HG03457 (cell line): ENCODE measurements at regions not wholly inside any gene's neighbourhood (a gene's known extent, or its start where the extent isn't known, plus 50 kb on each side); places are given as distances from the start of the nearest gene placed in this dataset.

Experiments
- ATAC-seq: cut with Tn5 transposase; IDR thresholded peaks from one replicate; pipeline ENCODE4 v1.9.1; 2021; ENCODE audit warnings: moderate number of reproducible peaks; ENCODE audit not compliant: unreplicated experiment

DNA sequence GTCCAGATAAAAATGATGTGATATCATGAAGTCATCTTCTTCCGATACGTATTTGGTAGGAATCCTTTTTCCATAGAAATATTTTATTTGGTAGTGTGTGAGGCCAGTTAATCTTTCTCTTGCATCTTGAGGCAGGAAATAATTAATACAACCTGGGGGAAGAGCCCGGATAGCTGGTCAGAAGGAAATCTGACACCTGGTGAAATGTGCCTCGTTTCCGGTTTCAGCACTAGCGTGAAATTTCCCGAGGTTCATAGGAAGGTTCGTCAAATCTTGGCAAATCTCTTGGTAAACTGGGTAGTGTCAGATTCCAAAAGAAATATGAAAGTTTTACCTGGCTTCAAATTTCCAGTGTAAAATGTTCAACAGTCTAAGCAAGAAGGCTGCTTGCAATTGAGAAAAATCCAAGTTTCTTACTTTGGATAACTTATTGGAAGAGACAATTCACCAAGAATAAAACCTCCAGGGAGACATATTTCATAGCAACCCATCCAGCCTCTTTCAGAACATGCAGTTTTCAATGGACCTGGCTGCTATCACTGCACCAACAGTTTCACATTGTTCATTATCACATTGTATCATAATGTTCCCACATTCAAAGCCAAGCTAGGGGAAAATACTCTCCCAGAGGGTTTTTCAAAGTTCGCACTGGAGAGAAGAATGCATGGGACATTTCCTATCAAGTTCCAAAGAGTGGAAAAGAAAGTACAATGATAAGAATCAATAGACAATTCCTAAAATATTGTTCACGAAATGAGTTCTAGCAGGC lies 454.5 kb upstream of the CITED2 start:
- ATAC-seq = no peak

DNA sequence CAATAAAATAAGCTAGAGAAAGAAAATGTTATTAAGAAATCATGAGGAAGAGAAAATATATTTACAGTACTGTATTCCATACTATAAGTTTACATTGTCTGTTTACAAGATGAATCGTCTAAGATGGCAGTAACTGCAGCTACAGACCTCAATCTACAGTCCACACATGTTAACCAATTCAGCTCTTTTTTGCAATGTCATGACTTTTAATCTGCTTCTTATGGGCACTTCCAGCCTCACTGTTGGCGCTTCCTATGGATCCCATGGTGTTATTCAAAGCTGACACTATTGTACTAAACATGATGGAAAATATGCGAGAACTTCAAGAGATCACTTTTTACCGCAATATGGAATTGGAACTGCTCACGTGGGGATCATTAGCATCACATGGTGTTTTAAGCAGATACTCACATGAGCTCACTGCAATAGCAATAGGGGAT lies 451.5 kb upstream of the CITED2 start:
- no peak for ATAC-seq

DNA sequence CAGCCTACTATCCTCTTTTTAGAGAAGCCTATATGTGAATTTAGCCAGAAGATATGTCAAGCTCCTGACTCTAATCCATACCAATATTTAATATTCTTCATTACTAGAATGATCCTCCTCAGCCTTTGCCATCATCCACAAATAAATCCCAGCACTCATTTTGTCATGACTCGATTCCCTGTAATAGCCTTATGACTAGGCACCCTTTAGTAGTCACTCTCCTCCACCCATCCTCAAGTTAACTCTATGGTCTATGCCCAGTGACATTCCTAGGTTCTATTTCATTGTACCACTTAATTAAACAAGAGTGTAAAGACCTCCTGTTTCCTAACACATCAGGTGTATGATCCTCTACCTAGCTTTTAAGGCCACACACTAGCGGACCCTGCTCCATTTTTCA lies 450.4 kb upstream of the CITED2 start:
- no peak for ATAC-seq

DNA sequence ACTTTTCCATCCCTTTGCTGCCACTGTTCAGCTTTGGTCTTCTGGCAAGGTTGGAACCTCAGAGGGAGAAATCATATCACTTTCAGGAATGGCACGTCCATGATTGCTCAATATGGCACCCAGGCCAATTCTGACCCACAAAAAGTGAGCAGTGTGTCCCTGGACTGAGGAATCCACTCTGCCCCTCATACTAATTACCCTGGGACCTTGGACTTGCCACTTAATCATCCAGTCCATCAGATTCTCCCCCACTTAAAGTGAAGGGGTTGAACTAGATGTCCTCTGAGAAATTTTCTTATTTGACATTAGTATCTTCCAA lies 449.3 kb upstream of the CITED2 start:
- no peak for ATAC-seq

DNA sequence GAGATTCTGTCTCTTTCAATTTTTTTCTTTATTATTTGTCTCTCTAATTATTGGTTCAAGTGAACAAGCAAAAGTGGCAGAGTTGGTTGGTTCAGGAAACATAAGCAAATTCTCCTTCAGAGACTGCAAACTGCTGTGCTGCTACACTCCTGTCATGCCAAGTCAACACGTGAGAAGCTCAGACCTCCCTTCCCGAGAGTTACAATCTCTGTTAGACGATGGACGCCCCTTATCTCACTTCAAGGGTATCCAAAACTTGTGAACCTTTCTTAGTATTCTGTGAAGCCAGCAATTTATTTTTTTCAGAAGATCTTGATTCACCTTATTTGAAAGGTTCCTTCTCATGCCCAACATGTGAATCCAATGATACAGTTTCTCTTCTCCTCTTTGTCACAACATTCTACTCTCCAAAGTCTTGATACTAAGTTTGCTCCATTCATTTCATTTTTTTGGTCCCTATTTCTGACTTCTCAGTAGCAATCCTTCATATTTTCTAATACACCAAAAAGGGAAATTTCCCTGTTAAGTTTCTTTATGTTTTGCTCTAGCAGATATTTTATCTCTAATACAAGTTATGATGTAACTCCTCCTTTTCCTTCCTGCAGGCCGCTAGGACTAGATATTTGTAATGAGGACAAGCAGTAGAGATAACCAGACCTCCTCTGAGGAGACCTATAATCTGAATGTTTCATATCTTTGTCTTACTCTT lies 448.8 kb upstream of the CITED2 start:
- ATAC-seq = no peak

DNA sequence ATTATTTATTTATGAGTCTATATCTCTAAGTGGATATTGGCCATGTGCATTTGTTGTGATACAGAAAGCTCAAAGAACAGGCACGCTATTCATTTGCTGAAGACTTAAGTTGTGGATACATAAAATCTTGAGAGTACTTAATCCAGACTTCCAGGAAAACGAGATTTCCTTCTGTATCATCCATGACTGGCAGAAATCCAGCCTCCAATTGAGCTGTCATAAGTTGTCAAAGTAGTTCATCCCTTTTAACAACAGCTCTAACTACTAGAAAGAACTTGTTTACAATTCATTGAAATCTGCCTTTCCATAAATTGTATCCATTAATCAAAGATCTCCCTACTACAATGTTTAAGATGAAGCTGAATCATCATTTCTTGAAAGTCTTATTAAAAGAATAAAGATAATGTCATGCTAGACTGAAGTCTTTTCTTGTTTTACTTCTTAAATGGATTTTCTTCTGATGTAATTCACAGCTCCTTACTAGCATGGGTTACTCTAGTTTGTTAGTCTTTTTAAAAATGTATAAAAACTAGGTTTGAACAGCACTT lies 447.3 kb upstream of the CITED2 start:
- no peak for ATAC-seq

DNA sequence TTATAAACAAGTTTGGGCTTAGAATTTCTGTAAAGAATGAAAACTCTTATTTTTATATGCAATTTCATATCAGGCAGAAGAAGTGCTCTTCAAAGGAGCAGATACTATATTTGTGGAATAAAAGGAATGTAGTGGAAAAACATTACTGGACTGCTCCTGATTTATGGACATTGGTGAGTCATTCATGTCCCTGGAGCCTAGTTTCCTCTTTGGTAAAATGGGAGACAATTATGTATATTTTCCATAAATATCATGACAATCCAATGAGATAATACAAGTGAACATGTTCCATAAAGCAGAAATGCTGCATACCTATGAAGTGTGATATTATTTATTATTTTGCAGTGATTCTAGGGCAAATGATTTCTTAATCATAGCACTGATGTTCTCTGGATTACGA lies 445.8 kb upstream of the CITED2 start:
- no peak for ATAC-seq

DNA sequence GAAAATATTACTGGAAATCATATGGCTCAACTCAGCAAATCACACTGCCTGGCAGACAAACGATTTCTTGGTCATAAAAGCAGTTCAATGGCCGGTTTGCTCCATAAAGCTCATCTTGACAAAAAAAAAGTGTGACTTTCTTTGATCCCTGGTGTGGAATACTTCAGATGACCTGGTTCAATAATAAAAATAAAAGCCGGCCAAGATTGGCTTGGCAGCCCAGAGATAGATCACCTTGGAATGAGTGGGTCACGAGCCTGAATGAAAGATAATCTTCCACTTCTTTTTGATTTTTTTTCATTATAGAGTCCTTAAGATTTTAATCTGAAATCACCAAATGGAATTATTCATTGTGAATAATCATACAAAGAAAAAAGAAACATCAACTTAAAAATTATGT lies 445.3 kb upstream of the CITED2 start:
- ATAC-seq = no peak

DNA sequence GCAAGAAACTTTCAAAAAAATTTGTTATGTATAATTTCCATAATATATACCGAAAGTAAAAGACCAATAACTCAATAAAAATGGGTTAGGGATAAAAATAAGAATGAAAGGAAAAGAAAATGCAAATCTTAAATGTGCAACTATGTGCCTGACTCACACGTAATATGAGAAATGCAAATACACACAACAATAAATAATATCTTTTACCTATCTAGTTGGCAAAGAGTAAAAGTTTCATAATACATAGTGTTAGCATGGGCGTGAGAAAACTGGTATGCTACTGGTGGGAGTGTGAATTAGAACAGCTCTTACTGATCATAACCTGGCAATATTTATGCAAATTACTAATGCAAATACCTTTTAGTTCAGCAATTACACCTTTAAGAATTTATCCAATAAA lies 438.5 kb upstream of the CITED2 start:
- ATAC-seq = no peak

DNA sequence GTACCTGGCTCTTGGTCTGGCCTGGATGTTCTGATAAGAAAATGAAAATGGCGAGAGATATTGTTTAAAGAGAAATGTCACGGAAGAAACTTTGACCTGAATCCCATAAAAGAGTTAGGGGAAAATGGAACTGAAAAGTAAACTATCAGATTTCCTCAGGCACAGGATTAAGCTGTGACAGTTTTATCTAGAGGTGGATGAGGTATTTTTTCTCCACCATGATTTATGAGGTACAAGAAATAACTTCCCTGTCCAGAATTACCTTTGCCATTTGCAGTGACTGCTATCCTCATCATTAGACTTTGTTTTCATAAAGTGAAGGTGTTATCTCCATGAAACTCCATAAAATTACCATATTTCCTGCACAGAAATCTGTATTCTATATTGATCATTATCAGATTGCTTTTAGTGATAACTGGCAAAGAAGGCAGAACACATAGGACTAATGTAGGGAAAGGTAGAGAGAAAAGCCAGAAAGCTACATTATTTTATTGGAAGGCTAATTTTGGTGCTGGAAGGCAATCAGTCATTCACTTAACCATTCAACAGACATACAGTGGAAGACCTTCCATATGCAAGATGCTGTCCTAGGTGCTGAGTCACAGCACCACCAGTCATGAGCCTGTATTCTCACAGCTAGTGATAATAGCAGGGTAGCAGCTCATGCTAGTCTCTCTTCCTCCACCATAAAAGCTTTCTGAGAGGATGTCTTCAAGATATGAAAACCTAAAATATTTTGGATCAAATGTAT lies 427.3 kb upstream of the CITED2 start:
- no peak for ATAC-seq

DNA sequence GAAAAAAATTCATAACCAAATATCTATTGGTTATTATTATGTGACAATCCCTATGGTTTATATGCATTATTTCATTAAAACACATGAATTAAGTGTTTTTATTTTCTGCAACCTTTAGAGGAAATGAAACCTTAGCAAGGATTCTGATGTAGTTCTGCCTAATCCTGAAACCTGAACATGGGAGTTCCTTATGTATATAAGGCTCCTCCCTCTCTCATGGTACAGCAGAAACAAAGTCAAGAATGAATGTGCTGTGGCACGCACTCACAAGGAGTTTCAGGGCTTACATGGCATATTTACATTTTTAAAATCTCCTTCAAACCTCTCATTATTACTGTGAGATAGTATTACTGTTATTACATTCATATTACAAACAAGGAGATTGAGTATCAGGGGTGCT lies 426.4 kb upstream of the CITED2 start:
- ATAC-seq = peak; percentile 54

DNA sequence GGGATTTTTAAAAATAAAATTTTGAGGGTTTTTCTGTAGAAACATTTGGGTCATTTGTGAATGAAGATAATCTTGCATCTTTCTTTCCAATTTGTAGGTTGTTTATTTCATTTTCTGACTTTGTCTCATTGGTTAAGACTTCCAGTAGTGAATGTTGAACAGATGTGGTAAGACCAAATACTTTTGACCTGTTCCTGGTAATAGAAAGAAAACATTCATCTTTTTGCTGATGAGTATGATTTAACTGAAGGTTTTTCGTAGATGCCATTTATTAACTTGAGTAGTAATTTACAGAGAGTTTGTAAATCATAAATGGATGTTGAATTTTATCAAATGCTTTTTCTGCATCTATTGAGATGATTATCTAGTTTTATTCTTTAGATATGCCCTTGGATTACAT lies 416.1 kb upstream of the CITED2 start:
- ATAC-seq = no peak

DNA sequence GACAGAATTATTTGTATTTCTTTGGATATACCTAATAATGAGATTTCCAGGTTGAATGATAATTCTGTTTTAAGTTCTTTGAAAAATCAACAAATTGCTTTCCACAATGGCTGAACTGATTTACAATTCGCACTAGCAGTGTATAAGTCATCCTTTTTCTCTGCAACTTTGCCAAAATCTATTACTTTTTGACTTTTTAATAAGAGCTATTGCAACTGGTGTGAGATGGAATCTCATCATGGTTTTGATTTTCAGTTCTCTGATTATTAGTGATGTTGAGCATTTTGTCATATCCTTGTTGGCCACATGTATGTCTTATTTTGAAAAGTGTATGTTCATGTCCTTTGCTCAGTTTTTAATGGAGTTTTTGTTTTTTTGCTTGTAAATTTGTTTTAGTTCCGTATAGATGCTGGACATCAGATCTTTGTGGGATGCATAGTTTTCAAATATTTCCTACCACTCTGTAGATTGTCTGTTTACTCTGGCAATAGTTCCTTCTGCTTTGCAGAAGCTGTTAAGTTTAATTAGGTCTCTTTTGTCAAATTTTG lies 409.8 kb upstream of the CITED2 start:
- ATAC-seq = no peak

DNA sequence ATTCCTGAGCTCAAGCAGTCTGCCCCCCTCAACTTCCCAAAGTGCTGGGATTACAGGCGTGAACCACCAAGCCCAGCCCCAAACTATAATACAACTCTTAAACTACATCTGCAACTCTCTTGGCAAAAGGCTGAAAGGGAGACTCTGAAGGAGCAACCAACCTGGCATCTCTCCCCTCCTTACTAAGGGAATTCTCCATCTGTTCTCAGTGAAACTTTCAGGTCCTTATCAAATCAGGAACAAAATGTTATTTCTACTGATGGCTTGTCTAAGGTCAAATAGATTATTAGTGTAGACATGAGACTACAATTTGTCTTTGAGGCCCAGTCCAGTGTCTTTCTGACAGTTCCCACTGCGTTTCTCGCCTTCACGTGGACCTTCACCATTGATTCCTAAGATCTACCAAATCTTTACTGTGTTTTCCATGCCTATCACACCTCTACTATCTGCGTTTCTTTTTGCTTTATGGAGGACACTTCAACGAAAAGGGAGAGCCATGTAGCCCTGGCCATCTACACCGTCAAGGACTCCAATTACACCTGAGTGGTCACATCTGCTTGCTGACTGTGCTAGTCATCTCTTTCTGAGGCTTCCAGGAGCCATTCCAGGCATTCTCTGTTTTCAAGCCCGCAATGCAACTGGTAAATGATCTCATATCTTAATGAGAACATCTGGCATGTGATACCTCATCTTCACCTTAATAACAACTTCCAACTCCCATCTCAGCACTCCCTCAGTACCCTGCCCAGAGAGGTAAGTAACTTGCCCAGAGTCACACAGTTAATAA lies 405.7 kb upstream of the CITED2 start:
- no peak for ATAC-seq

DNA sequence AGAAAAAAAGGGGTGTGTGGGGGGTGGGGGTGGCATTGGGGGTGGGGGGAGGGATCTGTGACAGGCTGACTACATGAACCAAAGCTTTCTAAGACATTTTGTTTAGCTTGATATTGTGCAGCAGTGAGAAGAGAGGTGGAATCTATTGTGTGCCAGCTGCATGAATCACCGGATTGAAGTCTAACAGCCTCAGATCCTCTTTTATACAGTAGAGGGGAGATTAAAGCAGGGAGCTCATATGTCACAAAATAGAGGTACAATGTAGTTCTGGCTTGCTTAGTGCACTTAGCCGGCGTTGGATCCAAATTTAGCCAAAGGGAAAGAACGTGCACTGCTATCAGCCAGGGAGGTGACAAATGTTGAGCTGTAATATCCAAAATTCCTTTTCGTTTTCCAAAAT lies 404.2 kb upstream of the CITED2 start:
- no peak for ATAC-seq

DNA sequence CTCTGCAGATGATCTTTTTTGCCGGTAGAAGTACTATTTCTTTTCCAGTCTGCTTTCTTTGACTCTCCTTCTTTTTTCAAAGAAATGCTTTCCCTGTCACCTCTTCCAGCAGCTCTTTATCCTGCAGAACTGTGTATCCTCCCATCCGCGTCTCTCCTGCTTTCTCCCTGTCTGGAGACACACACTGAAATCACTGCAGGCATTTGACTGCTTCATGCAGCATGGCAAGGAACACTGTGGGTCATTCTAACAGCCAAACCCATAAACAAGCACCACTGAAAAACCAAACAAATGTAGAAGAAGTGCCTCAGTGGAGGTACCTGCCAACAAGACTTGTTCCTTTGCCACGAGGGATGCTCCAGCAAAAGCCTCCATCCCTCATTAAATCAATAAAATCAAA lies 403.7 kb upstream of the CITED2 start:
- ATAC-seq = no peak

DNA sequence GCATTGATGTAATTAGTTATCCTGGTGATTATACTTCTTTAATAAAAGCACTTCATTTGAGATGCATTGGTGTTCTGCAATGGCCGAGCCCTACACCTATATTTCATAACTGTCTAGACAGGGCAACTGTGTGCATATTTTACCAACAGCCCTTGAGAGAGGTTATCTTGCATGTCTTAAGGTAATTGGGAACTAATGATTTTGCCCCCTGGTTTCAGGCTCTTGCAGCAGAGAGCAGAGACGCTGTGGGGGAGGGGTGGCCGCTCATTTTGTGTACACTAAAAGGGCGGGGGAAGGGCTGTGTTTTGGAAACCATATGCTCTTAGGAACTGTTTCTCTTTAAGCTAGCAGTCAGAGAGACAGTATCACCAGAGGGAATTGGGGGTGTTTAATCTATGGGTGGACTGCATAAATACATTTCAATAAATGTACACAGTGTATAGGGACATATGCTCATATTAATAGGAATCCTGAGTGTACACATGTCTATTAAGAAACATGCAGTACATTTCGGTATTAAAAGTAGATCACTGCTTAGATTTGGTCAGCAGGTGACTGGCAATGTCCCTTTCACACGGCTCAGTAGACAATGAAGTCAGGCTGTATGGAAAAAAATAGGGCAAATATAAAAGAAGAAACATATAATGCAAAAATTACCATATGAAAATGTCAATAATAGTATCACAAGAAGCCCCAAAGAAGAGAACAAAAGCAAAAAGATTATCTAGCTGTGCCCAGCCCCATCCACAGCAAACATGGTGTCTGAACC lies 402.9 kb upstream of the CITED2 start:
- no peak for ATAC-seq

DNA sequence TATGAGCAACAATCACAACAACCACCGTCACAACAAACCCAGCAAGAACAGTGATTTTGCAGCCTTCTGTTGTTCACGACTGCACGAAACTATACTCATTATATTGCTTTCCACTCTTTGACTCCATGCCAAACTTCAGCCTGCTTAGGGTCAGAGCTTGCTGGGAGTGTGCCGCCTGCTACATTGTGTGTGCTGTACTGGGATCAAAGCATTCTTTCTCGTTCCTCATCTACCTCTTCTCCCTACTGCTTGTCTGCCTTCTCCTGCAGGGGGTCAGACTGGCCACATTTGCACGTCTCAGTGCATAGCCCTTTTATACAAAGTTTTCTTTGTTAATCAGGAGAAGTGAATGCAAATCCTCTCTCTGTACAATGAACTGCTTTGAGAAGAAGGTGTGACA lies 401.6 kb upstream of the CITED2 start:
- ATAC-seq = no peak

DNA sequence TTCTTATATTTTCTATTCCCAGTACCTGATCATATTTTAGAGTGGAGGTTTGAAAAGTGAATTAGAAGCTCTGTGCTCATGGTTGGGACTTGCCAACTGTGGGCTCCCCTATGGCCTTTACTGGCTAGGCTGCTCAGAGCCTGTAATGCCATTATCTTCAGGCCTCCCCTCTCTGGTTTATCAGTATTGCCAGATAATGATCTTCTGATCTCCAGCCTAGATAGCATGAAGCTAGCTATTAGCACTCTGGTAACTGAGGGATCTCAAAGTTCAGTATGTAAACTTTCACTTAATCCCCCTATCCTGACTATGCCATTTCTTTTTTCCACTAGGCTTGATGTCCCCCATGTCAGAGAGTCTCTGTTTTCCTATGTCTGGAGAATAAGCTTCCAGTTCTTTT lies 393.7 kb upstream of the CITED2 start:
- ATAC-seq = no peak

DNA sequence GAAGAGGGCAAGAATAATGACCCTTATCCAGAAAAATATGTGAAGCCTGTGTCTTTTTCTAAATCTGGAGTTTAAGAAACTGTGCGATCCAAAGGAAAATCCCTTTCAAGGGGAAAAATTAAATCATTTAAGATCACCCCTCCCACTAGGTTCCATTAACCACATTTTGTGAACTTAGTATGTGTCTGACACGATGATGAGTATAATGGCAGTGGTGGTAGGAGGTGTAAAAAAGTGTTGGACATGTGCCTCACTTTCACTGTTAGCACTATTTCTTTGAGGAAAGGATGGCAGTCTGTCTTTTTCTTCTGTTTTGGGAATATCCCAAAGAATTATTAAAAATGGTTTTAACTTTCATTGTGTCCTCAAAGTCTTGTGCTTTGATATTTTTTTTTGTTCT lies 392.3 kb upstream of the CITED2 start:
- no peak for ATAC-seq
